Left kidney (tissue), 1 donor: ENCODE measurements at regions not wholly inside any gene's neighbourhood (a gene's known extent, or its start where the extent isn't known, plus 50 kb on each side); places are given as distances from the start of the nearest gene placed in this dataset.
"Not testable (repeated sequence)": the region's sequence is repeated elsewhere in the genome, so short reads cannot be mapped to it uniquely, and the experiment has no call there.

Experiments
- DNase-seq: peaks from one replicate; pipeline ENCODE4 v3.0.0-alpha.2; 2013

DNA sequence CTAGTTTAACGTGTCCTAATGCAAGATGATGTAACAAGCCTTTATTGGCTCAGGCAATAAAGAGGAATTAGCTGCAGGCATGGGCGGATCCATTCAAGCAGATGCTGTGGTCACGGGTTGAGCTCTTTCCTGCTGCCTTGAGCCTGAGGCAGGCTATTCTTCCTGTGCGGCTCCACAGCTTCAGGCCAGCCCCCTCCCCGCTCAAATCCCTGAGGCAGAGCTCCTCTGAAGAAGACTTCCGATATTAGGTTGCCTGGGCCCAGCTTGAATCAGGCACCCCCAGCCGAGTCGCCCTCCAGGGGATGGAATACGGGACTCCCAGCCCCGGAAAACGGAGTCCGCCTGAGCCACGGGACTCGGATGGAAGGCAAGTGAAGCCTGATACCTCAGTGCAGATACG lies 95.0 kb upstream of the RUFY1 start:
- no peak for DNase-seq

DNA sequence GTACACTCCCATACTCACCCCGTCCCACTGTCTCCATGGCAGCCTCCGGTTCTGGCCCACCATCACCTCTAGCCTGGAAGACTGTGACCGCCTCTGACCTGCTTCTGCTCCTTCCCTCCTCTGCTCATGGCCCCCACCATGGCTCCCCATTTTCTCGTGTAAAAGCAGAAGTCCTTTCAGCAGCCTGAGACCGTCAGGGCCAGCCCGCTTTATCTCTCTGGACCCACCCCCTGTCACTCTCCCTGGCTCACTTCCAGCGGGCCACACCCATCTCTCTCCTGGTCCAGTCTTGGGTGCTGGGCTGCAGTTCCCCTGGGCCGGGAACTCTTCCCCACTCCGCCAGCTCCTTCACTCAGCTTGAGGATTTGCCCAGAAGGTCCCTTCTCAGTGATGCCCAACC lies 96.0 kb upstream of the RUFY1 start:
- no peak for DNase-seq

GRCh38 chr5:179453616-179454015 lies 96.7 kb upstream of the RUFY1 start:
- DNase-seq = no peak

DNA sequence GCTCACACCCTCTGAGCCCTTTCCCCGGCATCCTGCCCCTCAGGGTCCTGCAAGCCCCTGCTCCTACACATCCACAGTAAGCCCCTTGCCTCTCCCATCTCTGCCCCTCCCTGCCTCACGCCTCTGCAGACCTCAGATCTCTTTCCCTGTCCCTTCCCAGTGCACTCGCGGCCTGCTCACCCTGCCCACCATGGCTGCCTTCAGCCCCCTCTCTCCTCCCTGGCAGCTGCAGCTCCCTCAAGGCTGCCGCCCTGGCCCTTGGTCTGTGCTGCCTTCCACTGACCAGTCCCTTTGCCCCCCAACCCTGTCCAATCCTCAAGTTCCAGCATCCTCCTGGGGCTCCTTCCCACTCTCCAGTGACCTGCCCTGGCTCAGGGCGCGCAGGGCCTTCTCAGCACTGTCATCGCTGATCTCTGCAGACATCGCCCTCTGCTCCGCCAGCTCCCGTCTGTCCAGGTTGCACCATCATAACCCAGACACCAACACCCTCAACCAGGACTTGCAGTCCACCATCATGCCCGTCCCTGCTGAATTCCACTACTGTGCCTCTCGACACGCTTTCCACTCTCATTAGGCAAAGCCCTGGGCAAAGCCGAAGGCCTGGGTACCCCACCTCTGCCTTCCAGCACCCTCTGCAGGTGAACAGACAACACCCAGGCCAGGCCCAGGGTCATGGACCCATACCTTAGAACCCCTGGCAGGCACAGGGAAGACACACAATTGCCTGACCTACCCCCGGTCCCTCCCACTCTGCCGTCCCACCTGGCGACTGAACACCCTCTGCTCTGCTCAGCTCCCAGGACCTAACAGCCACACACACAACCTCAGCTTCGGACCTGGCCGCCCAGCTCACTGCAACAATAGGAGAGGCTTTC lies 97.8 kb upstream of the RUFY1 start:
- DNase-seq = no peak

DNA sequence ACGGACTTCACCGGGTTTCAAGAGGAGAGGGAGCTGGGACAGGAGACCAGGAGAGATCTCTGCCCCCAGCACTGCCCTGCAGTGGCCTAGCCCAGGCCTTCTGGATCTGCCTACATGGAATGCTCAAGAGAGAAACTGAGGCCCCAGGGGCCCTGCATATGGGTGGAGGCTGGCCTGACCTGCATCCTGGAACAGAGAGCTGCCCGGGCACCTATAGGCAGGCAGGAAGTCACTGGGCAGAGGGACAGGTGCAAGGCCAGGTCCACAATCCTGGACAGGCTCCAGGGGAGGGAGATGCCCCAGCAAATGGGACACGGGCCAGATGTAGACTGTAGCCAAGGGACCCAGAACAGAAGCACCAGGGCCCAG lies 98.5 kb upstream of the RUFY1 start:
- DNase-seq = no peak

DNA sequence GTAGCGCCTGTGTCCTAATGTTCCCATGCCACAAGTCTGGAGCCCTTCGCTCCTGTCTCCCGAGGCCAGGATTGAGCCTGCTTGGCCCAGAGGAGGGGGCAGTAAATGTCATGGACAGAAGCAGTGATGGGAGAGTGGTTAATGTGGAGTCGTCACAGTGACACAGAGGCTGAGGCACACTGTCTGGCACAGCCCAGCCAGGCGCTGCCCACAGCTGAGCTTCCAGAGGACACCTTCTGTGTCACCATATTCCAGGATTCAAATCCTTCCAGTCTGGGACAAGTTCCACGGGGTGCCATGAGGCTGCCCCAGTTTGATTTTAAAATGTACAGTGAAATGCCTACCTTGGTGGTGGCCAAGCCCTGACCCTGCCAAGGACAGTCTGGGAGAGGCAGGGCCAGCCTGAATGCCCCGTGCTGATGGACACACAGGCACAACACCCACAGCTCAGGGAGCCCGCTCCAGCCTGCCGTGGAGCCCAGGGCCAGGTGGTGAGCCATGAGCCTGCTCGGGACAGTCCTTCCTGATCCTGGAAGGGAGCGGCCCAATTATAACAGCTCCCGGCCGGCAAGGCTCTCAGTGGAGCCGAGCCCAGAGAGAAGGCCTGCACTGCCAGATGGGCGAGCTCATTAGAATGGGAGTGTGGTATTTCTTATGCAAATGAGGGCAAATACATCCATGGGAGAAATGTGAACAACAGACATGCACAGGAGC lies 99.1 kb upstream of the RUFY1 start:
- DNase-seq = no peak

- DNase-seq = not testable (repeated sequence)
Observed at GRCh38 chr5:179449950-179450349, 100.4 kb upstream of the RUFY1 start.

DNA sequence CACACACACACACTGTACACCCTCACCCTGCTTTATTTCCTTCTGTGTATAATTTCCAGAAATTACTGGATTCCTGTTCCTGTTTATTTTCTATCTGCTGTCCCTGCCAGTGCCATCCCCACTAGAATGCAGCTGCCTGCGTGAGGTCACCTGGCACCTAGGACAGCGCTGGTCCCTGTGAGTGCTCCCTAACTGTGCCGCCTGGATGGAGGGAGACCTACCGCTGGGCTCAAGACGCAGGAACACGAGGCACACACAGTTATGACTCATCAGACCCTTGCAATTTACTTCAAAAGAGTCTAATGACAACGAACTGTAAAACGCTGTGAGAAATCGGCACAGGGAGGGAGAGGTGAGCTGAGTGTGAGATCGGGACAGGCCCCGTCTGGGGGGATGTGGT lies 102.1 kb upstream of the RUFY1 start:
- not testable (repeated sequence) for DNase-seq

GRCh38 chr5:179442289-179442688 lies 97.0 kb upstream of the ADAMTS2 start:
- not testable (repeated sequence) for DNase-seq

DNA sequence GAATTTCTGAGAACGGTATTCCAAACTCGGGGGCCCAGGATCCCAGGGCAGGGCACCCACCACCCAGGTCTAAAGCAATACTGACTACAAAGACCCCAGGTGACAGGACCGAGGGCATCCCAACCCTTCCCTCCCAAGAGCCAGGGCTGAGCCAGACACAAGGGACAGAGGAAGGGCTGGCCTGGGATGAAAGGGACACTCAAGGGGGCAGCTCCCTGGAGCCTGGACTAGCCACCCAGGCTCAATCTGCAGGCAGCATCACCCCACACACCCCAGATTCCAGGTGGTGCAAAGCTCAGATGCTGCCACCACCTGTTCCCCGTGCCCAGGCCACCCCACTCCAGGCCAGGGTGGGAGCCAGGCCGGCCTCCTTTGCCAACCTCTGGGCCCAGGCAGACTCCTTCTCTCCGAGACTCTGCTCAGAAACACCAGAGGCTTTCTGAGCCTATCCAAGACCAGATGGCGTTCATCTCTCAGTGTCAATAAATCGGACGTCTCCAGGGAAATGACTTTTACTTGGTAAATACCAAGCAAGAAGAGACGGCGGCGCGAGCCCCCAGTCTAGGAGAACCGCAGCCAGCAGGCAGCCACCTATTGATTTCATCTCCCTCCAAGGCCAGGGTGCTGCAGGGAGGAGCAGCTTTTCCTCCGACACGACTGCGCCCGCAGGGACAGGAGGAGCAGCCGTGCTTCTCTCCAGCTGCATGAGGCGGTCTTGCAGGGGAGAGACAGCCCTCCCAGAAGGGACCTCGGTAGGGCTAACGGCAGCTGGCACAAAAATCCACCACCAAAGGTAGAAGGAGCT lies 94.1 kb upstream of the ADAMTS2 start:
- no peak for DNase-seq

GRCh38 chr5:179438461-179438860 lies 93.2 kb upstream of the ADAMTS2 start:
- DNase-seq = no peak

DNA sequence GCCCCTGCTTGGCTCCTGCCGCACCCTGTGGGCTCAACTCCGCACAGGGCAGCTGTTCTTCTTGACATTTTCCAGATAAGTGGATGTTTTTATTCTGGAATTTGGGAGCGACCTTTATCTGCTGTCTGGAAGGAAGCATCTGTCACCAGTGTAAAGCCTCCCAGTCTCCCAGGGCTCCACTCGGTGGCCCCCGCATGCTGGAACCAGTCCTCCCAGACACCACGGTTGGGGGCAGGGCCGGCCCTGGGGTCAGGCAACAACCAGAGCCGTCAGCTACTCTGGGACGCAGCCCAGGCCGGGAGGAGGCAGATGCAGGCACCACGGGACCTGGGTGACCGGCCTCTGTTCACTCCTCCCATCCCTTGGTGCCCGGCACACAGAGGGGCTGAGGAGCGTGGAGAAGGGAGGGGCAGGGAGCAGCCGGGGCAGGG lies 92.8 kb upstream of the ADAMTS2 start:
- no peak for DNase-seq

DNA sequence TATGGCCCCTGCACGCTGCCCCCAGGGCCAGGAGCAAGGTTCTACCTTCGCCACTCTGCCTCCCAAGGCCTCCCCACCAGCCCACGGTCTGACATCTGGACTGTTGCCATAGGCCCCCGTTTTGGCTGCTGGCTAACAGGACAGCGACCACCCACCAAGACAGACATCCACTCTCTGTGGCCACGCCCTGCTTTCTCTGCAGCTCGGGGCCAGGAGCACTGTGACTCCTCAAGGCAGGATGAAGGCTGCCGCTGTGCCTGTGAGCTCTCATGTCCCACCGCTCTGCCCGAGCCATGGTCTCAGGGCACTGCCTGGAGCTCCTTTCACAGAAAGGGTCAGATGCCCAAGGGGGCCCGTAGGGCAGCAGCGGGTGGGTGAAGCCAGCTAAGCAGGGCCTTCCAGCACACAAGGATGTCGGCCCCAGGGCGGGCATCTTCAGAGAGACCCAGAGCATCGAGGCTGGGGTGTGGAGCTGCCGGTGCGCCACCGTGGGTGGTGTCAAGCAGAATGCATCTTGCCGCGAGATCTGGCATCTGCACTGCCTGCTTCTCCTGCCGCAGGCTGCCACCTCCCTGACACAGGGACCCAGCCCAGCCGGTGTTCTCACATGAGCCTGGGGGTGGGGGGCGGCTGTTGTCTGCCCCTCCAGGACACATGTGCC lies 92.2 kb upstream of the ADAMTS2 start:
- no peak for DNase-seq

DNA sequence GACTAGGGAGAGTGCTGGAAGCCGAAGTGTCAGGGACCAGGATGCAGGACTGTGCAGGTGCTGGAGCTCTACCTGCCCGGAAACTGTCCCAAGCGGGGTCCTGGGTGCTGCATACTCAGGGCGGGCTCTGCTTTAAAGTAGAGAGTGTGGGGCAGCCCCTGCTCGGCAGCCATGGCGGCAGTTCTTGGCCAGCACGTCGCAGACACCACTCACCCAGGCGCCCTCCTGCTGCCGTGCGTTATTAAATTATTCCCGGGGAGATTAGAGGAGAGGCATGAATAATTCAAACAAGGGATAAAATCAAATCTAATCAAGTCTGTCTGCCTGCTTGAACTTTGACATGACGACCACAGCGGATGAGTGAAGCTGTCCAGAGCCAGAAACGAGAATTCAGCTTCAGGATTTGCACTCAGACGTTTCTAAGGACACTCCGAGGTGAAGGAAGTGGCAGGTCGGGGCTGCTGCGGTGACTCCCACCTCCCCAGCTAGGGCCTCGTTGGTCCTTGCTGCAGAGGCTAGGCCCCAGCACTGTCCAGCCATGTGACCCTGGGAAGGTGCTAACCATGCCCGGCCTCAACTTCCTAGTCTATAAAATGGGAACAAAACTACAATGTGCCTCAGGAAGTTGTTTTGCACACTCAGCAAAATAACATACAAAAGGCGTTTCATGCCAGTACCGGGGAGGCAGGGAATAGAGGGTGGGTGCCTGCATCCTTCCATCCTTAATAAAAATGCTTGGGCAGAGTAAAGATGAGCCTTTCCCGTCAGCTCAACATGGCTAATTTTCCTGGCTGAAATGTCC lies 91.3 kb upstream of the ADAMTS2 start:
- no peak for DNase-seq

DNA sequence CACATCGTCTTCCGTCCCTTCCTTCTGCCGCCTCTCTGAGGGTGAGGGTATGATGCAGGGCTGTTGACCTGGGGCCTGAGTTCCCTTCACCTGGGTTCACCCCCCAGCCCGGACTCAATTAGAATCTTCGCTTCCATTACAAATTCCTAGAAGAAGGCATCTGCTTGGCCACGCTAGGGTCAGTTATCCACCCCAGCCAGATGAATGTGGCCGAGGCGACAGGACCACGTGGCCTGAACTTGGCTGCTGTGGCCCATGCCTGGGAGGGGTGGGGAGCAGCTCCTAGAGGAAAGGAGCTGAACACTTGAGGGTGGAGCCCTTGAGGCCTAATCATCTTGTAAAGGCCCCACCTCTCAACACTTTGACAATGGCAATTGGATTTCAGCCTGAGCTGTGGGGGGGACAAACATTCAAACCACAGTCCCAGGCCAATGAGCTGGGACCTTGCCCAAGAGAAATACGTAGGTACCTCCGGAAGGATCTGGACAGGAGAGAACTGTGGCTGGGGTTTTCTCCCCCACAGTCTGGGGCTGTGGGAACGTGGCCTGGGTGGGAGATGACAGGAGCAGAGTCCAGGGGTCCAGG lies 90.6 kb upstream of the ADAMTS2 start:
- DNase-seq = no peak

GRCh38 chr5:179435181-179435580 lies 89.9 kb upstream of the ADAMTS2 start:
- DNase-seq = no peak

- no peak for DNase-seq
Observed at GRCh38 chr5:179432547-179432946, 87.3 kb upstream of the ADAMTS2 start.

GRCh38 chr5:179431221-179431824 lies 86.1 kb upstream of the ADAMTS2 start:
- no peak for DNase-seq

DNA sequence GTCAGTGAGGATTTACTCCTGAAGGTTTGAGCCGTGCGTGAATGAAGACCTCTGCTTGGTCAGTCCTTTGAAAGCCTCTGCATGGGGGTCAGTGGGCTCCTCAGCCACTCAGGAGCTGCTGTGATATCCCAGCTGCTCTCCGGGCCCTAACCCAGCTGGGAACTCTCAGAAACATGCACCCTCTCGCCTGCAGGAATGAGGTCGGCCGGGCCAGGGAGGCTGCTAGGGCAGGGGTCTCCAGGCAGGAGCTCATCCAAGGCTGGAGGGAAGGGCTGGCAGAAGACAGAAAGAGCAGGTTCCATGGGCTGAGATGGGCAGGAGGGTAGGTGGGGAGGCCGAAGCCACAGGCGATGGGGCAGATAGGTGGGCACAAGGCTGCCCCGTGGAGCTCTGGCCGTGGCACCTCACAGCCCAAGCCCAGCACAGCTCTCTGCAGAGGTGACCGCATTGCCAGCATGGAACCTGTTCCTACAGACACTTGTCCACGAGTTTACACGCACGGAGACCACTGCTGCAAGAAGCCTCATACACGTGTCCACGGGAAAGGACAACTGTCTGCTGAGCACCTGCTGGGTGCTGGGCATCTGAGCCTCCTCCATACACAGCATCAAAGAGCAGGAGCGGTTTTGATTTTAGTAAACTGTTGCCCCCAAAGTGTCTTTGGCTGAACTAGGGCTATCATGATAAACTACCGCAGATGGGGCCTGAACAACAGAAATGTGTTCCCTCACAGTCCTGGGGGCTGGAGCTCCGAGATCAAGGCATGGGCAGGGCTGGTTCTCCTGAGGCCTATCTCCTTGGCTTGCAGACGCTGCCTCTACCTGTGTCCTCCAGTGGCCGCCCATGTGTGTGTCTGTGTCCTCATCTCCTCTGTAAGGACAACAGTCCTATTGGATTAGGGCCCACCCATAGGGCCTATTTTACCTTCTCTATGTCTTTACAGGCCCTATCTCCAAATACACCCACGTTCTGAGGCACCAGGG lies 85.2 kb upstream of the ADAMTS2 start:
- no peak for DNase-seq
